Stomach (tissue), 4 donors: ENCODE measurements at regions not wholly inside any gene's neighbourhood (a gene's known extent, or its start where the extent isn't known, plus 50 kb on each side); places are given as distances from the start of the nearest gene placed in this dataset.

Experiments used
- EP300 ChIP-seq: sonication (generic); formaldehyde crosslinking; IDR thresholded peaks from one replicate; pipeline ENCODE4 v1.6.1; 2017; ENCODE audit warnings: antibody characterized with exemption
- POLR2A ChIP-seq, 4 donors: fragments of 450-650 bp; IDR thresholded peaks; one replicate each; pipeline ENCODE4 v1.6.1; 2016; ENCODE audit warnings: antibody characterized with exemption in 4 of 4, control low read depth in 2 of 4, mild to moderate bottlenecking in 1 of 4, moderate library complexity in 1 of 4

GRCh38 chr9:12464910-12465512 is 228.2 kb upstream of the TYRP1 start:
- no peak for TF ChIP-seq EP300
- no peak for TF ChIP-seq POLR2A (IDR thresholded peaks at IDR 0.05)
